Panc1 (cell line): ENCODE measurements at regions not wholly inside any gene's neighbourhood (a gene's known extent, or its start where the extent isn't known, plus 50 kb on each side); places are given as distances from the start of the nearest gene placed in this dataset.

Source experiments
- TF ChIP-seq, protein P1 (sequence below): fragments of 450-650 bp; IDR thresholded peaks from 2 replicates; pipeline ENCODE4 v1.5.1; 2017; ENCODE audit warnings: mild to moderate bottlenecking
- TF ChIP-seq, protein P2 (sequence below), 2 experiments: IDR thresholded peaks; 2 replicates each; pipeline ENCODE4 v1.6.1; 2011 to 2012; ENCODE audit warnings: low read depth in 2 of 2, control low read depth in 1 of 2, low read length in 1 of 2, mild to moderate bottlenecking in 1 of 2, moderate library complexity in 1 of 2; ENCODE audit not compliant: insufficient read depth in 1 of 2

DNA sequence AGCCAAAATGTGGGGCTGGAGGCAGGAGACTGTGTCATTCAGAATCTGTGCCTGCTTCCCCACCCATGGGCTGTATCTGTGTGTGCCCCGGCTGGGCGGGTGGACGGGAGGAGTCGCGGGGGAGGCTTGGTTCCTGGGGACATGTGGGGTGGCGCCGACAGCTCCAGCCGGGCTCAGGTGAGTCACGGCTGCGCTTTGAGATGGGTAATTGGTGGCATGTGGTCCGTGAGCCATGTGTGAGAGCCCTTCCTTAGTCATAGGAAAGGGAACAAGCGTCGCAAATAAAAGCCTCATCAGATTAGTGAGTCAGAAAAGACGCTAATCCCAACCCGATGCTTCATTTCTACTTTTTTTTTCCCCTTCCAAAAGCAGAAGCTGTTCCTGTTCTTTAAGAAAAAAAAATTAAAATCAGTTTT lies 118.6 kb upstream of the ZNF536 start:
- TF ChIP-seq, protein P1, sequence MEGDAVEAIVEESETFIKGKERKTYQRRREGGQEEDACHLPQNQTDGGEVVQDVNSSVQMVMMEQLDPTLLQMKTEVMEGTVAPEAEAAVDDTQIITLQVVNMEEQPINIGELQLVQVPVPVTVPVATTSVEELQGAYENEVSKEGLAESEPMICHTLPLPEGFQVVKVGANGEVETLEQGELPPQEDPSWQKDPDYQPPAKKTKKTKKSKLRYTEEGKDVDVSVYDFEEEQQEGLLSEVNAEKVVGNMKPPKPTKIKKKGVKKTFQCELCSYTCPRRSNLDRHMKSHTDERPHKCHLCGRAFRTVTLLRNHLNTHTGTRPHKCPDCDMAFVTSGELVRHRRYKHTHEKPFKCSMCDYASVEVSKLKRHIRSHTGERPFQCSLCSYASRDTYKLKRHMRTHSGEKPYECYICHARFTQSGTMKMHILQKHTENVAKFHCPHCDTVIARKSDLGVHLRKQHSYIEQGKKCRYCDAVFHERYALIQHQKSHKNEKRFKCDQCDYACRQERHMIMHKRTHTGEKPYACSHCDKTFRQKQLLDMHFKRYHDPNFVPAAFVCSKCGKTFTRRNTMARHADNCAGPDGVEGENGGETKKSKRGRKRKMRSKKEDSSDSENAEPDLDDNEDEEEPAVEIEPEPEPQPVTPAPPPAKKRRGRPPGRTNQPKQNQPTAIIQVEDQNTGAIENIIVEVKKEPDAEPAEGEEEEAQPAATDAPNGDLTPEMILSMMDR, result no peak
- TF ChIP-seq, protein P2, sequence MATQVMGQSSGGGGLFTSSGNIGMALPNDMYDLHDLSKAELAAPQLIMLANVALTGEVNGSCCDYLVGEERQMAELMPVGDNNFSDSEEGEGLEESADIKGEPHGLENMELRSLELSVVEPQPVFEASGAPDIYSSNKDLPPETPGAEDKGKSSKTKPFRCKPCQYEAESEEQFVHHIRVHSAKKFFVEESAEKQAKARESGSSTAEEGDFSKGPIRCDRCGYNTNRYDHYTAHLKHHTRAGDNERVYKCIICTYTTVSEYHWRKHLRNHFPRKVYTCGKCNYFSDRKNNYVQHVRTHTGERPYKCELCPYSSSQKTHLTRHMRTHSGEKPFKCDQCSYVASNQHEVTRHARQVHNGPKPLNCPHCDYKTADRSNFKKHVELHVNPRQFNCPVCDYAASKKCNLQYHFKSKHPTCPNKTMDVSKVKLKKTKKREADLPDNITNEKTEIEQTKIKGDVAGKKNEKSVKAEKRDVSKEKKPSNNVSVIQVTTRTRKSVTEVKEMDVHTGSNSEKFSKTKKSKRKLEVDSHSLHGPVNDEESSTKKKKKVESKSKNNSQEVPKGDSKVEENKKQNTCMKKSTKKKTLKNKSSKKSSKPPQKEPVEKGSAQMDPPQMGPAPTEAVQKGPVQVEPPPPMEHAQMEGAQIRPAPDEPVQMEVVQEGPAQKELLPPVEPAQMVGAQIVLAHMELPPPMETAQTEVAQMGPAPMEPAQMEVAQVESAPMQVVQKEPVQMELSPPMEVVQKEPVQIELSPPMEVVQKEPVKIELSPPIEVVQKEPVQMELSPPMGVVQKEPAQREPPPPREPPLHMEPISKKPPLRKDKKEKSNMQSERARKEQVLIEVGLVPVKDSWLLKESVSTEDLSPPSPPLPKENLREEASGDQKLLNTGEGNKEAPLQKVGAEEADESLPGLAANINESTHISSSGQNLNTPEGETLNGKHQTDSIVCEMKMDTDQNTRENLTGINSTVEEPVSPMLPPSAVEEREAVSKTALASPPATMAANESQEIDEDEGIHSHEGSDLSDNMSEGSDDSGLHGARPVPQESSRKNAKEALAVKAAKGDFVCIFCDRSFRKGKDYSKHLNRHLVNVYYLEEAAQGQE (IDR thresholded peaks at IDR 0.05; ENCODE audit: insufficient read depth in 1 of 2, low read depth in 2 of 2, low read length in 1 of 2), result no peak
